Right atrium auricular region (tissue), 2 donors: ENCODE measurements at regions not wholly inside any gene's neighbourhood (a gene's known extent, or its start where the extent isn't known, plus 50 kb on each side); places are given as distances from the start of the nearest gene placed in this dataset.

ENCODE experiments used
- DNase-seq: peaks from one replicate; pipeline ENCODE4 v3.0.0-alpha.2; 2019; ENCODE audit warnings: low spot score
- H3K27ac ChIP-seq, 2 donors: fragments of 200-600 bp; sonication (generic); 1 replicate in 1 of 2; 2 replicates in 1 of 2; pipeline ENCODE4 v1.5.1; 2016 to 2019
- H3K27me3 ChIP-seq, 2 donors: fragments of 200-600 bp; sonication (generic); one replicate each; pipeline versions ENCODE4 v1.5.1 to v1.6.0; 2017 to 2019
- H3K36me3 ChIP-seq: fragments of 200-600 bp; sonication (generic); one replicate; pipeline ENCODE4 v1.5.1; 2016
- H3K4me1 ChIP-seq, 2 donors: fragments of 200-600 bp; sonication (generic); one replicate each; pipeline versions ENCODE4 v1.5.1 to v1.6.0; 2017 to 2019
- H3K4me3 ChIP-seq, 2 donors: fragments of 200-600 bp; sonication (generic); 1 replicate in 1 of 2; 2 replicates in 1 of 2; pipeline ENCODE4 v1.5.1; 2017 to 2019; ENCODE audit warnings: mild to moderate bottlenecking in 1 of 2, moderate library complexity in 1 of 2
- H3K9me3 ChIP-seq, 2 donors: fragments of 200-600 bp; sonication (generic); one replicate each; pipeline ENCODE4 v1.5.1; 2019
- TF ChIP-seq, protein P1 (sequence below), 2 donors: fragments of 200-600 bp; sonication (generic); IDR thresholded peaks; one replicate each; pipeline ENCODE4 v1.5.1; 2019; ENCODE audit warnings: antibody characterized with exemption in 2 of 2

DNA sequence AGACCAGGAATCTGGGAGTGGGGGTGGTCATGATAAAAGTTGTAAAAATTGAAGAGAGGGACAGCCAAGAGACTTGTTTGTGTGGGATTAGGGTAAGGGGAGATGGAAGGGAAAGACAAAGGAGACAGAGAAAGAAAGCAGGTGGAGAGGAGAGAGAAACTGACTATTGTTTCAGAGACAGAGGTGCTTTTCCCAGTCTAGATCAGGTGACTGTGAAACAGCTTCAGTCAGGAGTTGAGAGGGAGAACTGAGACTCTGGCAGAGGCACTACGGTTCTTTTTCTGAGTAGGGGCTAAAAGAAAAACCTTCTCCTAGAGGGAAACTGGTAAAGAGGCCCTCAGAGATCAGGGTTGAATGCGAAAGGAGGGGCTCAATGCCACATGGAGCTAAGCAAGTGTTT lies 106.4 kb downstream of the KDR start:
- Histone ChIP-seq H3K27ac (no peak overlapping the region), H3K9me3 (no peaks in the 10 kb centered on the region), H3K36me3 (no peaks in the 10 kb centered on the region), H3K4me3 (no peak overlapping the region), H3K27me3 (no peaks in the 10 kb centered on the region), H3K4me1 (no peaks in the 10 kb centered on the region)
- no peak for DNase-seq
- TF ChIP-seq, protein P1, sequence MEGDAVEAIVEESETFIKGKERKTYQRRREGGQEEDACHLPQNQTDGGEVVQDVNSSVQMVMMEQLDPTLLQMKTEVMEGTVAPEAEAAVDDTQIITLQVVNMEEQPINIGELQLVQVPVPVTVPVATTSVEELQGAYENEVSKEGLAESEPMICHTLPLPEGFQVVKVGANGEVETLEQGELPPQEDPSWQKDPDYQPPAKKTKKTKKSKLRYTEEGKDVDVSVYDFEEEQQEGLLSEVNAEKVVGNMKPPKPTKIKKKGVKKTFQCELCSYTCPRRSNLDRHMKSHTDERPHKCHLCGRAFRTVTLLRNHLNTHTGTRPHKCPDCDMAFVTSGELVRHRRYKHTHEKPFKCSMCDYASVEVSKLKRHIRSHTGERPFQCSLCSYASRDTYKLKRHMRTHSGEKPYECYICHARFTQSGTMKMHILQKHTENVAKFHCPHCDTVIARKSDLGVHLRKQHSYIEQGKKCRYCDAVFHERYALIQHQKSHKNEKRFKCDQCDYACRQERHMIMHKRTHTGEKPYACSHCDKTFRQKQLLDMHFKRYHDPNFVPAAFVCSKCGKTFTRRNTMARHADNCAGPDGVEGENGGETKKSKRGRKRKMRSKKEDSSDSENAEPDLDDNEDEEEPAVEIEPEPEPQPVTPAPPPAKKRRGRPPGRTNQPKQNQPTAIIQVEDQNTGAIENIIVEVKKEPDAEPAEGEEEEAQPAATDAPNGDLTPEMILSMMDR (IDR thresholded peaks at IDR 0.05): no peak

DNA sequence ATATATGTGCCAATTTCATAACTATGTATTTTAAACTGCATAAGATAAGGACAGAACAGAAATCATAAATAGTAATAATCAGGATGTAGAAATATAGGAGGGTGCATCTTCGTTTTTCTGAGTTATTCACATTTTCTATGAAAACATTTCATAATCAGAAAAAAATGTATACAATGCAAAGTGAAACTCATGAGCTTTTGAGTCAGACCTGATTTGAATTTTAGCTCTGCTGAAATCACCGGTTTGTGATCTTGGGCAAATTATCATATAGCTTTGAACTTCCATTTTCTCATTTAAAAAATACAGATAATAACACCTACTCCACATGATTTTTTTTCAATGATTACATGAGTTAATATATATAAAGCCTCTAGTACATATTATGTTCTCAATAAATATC lies 106.9 kb downstream of the KDR start:
- no peak for DNase-seq
- H3K27ac ChIP-seq: no peak overlapping the region
- TF ChIP-seq, protein P1 (IDR thresholded peaks at IDR 0.05): no peak

DNA sequence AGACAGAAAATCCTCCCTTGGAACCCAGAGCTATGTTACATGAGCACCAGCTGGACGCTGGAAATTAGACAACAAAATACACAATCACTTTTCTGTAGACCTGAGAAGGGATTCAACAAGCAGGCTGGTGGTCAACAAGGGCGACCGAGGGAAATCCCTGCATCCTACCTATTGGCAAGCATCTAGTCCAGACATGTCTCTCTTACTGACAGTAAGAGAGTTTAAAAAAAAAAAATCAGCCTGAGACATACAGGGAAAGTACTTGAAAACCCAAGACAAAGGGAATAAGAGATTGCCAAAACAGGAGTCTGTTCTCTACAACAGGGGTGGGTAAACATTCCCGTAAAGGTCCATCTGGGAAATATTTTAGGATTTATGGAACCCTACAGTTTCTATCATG lies 108.0 kb downstream of the KDR start:
- no peak overlapping the region for H3K27ac ChIP-seq
- TF ChIP-seq, protein P1 (IDR thresholded peaks at IDR 0.05): no peak

More for the DNA sequence above, 106.9 kb downstream of the KDR start:
- no peaks in the 10 kb centered on the region for H3K36me3 ChIP-seq
- H3K4me3 ChIP-seq: no peak overlapping the region
- no peaks in the 10 kb centered on the region for H3K9me3 ChIP-seq
- no peaks in the 10 kb centered on the region for H3K4me1 ChIP-seq
- no peaks in the 10 kb centered on the region for H3K27me3 ChIP-seq

DNA sequence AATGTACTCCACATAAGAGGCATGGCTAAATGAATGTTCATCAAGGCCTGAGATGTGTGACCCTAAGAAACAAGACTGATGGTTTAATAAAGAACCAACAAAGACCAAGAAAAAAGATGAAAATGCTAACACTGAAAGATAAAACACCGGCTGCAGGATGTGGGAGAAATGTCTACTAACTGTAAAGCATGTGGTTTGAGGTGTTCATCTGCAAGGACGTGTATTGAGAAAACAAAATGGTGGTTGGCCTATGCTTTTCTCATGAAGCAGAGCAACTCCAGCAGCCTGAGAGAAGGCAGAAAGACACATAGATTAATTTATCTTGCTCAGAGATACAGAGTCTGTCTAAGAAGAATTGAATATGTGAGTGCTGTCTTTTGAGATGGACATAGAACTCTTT lies 109.3 kb downstream of the KDR start:
- no peak overlapping the region for H3K27ac ChIP-seq
- H3K36me3 ChIP-seq: no peaks in the 10 kb centered on the region
- H3K4me3 ChIP-seq: no peak overlapping the region
- no peaks in the 10 kb centered on the region for H3K4me1 ChIP-seq
- no peaks in the 10 kb centered on the region for H3K27me3 ChIP-seq
- TF ChIP-seq, protein P1 (IDR thresholded peaks at IDR 0.05): no peak
- no peak for DNase-seq
- H3K9me3 ChIP-seq: no peaks in the 10 kb centered on the region

More for the DNA sequence above, 108.0 kb downstream of the KDR start:
- H3K36me3 ChIP-seq: no peaks in the 10 kb centered on the region
- no peaks in the 10 kb centered on the region for H3K4me1 ChIP-seq
- DNase-seq: no peak
- no peaks in the 10 kb centered on the region for H3K9me3 ChIP-seq
- H3K27me3 ChIP-seq: no peaks in the 10 kb centered on the region
- no peak overlapping the region for H3K4me3 ChIP-seq

DNA sequence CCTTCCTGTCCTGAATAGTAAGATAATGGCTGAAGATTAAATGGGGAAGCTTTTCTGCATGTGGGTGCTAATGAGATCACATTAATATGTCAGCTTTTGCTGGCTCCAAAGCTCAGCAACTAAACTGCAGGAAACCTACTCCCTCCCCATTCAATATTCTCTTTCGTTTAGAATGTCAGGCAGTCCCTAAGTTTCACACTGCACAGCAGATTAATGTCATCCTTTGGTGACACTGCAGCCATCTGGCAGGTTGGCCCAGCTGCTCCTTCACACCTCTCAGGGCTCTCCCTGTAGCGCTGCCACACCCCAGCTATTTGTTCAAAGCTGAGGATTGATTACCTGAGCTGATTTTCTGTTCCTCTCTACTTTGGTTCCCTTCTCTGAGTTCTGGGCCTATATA lies 110.5 kb downstream of the KDR start:
- no peaks in the 10 kb centered on the region for H3K9me3 ChIP-seq
- no peak overlapping the region for H3K4me3 ChIP-seq
- no peak for DNase-seq
- no peaks in the 10 kb centered on the region for H3K4me1 ChIP-seq
- no peaks in the 10 kb centered on the region for H3K27me3 ChIP-seq
- no peaks in the 10 kb centered on the region for H3K36me3 ChIP-seq
- H3K27ac ChIP-seq: no peak overlapping the region
- TF ChIP-seq, protein P1 (IDR thresholded peaks at IDR 0.05): no peak

DNA sequence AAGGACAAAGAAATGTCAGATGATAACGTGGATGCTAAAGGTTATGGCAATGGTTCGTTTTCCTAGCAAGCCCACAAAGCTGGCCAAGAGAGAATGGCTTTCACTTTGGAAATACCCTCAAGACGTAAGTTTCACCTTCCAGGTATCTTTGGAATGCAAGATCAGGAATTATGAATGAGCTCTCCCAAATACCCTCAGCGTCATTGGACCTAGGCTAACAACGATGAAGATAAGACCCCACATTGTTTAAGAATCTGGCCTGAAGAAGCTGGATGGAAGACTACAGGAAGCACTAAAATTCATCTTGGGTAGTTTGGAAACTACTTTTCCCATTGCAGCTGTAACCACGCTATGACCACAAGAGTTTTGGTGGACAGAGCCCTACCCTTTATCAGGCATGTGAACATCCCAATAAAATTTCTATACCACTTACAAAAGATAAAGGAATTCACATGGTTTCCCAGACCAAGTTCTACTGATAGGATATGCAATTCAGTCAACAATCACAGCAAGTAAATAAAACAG lies 111.9 kb downstream of the KDR start:
- Histone ChIP-seq H3K4me3 (no peak overlapping the region), H3K4me1 (no peaks in the 10 kb centered on the region), H3K27me3 (no peaks in the 10 kb centered on the region), H3K27ac (no peak overlapping the region), H3K36me3 (no peaks in the 10 kb centered on the region), H3K9me3 (no peaks in the 10 kb centered on the region)
- no peak for DNase-seq
- TF ChIP-seq, protein P1 (IDR thresholded peaks at IDR 0.05): no peak
